Trophoblast cell (in vitro differentiated cells and primary cell): ENCODE measurements at regions not wholly inside any gene's neighbourhood (a gene's known extent, or its start where the extent isn't known, plus 50 kb on each side); places are given as distances from the start of the nearest gene placed in this dataset.
A peak's percentile ranks its signal among the peaks of the same experiment; 100 is the strongest.

Experiments used
- DNase-seq, 2 donors: peaks; one replicate each; pipeline ENCODE4 v3.0.0-alpha.2; 2016
- H2AFZ ChIP-seq: 2 replicates; pipeline ENCODE4 v1.6.1; 2013; ENCODE audit warnings: low read length, moderate library complexity, mild to moderate bottlenecking; ENCODE audit not compliant: insufficient read depth, poor library complexity
- H2AK5ac ChIP-seq: 2 replicates; pipeline ENCODE4 v1.6.1; 2013; ENCODE audit warnings: mild to moderate bottlenecking, low read length
- H2BK120ac ChIP-seq: 2 replicates; pipeline ENCODE4 v1.6.1; 2013; ENCODE audit warnings: low read length, mild to moderate bottlenecking, moderate library complexity; ENCODE audit not compliant: insufficient read depth, poor library complexity
- H2BK12ac ChIP-seq: 2 replicates; pipeline ENCODE4 v1.6.1; 2013; ENCODE audit warnings: mild to moderate bottlenecking, low read length, moderate library complexity
- H2BK5ac ChIP-seq: 2 replicates; pipeline ENCODE4 v1.6.1; 2013; ENCODE audit warnings: low read length, low read depth, moderate library complexity, mild to moderate bottlenecking; ENCODE audit not compliant: poor library complexity
- H3K14ac ChIP-seq: 2 replicates; pipeline ENCODE4 v1.6.1; 2013; ENCODE audit warnings: mild to moderate bottlenecking, low read length
- H3K18ac ChIP-seq: 2 replicates; pipeline ENCODE4 v1.6.1; 2013; ENCODE audit warnings: mild to moderate bottlenecking, low read length
- H3K23ac ChIP-seq: 2 replicates; pipeline ENCODE4 v1.6.1; 2013; ENCODE audit warnings: low read length
- H3K27ac ChIP-seq: 2 replicates; pipeline ENCODE4 v1.5.1; 2013; ENCODE audit warnings: low read depth, mild to moderate bottlenecking, inconsistent platforms, low read length, moderate library complexity
- H3K27me3 ChIP-seq: 2 replicates; pipeline ENCODE4 v1.6.1; 2013; ENCODE audit warnings: inconsistent platforms, mild to moderate bottlenecking, low read length, moderate library complexity; ENCODE audit not compliant: insufficient read depth
- H3K36me3 ChIP-seq, 2 experiments: 1 replicate in 1 of 2; 2 replicates in 1 of 2; pipeline ENCODE4 v1.6.1; 2013; ENCODE audit warnings: low read length in 2 of 2, mild to moderate bottlenecking in 2 of 2, moderate library complexity in 1 of 2; ENCODE audit not compliant: insufficient read depth in 2 of 2, control insufficient read depth in 1 of 2
- H3K4ac ChIP-seq: 2 replicates; pipeline ENCODE4 v1.6.1; 2013; ENCODE audit warnings: low read depth, mild to moderate bottlenecking, low read length, moderate library complexity
- H3K4me1 ChIP-seq, 2 experiments: 1 replicate in 1 of 2; 2 replicates in 1 of 2; pipeline ENCODE4 v1.6.1; 2013; ENCODE audit warnings: low read length in 2 of 2, mild to moderate bottlenecking in 2 of 2, moderate library complexity in 1 of 2; ENCODE audit not compliant: insufficient read depth in 2 of 2, control insufficient read depth in 1 of 2
- H3K4me2 ChIP-seq: 2 replicates; pipeline ENCODE4 v1.6.1; 2013; ENCODE audit warnings: inconsistent platforms, mild to moderate bottlenecking, low read length, moderate library complexity
- H3K4me3 ChIP-seq: 2 replicates; pipeline ENCODE4 v1.5.1; 2013; ENCODE audit warnings: mild to moderate bottlenecking, low read depth, low read length, inconsistent platforms
- H3K79me1 ChIP-seq: one replicate; pipeline ENCODE4 v1.6.1; 2013; ENCODE audit warnings: low read length
- H3K79me2 ChIP-seq: 2 replicates; pipeline ENCODE4 v1.6.1; 2013; ENCODE audit warnings: low read length, mild to moderate bottlenecking; ENCODE audit not compliant: control insufficient read depth, insufficient read depth, poor library complexity
- H3K9ac ChIP-seq: 2 replicates; pipeline ENCODE4 v1.6.1; 2013; ENCODE audit warnings: mild to moderate bottlenecking, low read length
- H3K9me3 ChIP-seq: 2 replicates; pipeline ENCODE4 v1.6.1; 2013; ENCODE audit warnings: low read depth, mild to moderate bottlenecking, control low read depth, inconsistent platforms, low read length; ENCODE audit not compliant: insufficient read depth
- H4K12ac ChIP-seq: 2 replicates; pipeline ENCODE4 v1.6.1; 2013; ENCODE audit warnings: low read depth, mild to moderate bottlenecking, low read length, moderate library complexity
- H4K8ac ChIP-seq: 2 replicates; pipeline ENCODE4 v1.6.1; 2013; ENCODE audit warnings: low read depth, mild to moderate bottlenecking, low read length, moderate library complexity
- H4K91ac ChIP-seq: one replicate; pipeline ENCODE4 v1.6.1; 2013; ENCODE audit warnings: low read depth, mild to moderate bottlenecking, low read length, moderate library complexity
- WGBS: extraction: QIAGEN DNeasy Blood & Tissue Kit; methylation state at CpG from one replicate; pipeline ENCODE4 v1.1.7; 2013; ENCODE audit warnings: missing lambda C conversion rate; ENCODE audit not compliant: insufficient read length, insufficient coverage; ENCODE audit errors: extremely low coverage; 5-methylcytosine and 5-hydroxymethylcytosine counted together

DNA sequence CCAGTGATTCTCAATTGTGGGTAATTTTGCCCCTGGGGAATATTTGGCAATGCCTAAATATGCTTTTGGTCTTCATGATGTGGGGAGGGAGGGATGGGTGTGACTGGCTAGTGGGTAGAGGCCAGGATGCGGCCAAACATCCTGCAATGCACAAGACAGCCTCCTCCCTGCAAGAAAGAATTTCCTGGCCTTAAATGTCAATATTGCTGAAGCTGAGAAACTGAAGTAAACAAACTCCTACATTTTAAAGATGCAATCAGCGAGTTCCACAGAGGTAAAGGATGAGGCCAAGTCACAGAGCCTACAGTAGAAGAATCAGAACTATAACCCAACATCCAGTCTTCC, 272.9 kb upstream of the EPHA4 start:
- no peak overlapping the region for H3K4me3 ChIP-seq
- no peak overlapping the region for H4K91ac ChIP-seq
- no peak overlapping the region for H2AFZ ChIP-seq
- H3K4me1 ChIP-seq: peaks cover 0 to 6% of the 10 kb centered on the region in 2 experiments
- H3K4ac ChIP-seq: no peak overlapping the region
- no peaks in the 10 kb centered on the region for H3K79me1 ChIP-seq
- peak; percentile 41 to 75 for DNase-seq
- no peak overlapping the region for H3K23ac ChIP-seq
- no peaks in the 10 kb centered on the region for H3K36me3 ChIP-seq
- H3K9ac ChIP-seq: no peak overlapping the region
- H3K79me2 ChIP-seq: no peaks in the 10 kb centered on the region
- no peak overlapping the region for H2BK5ac ChIP-seq
- no CpG with 5 or more reads among the region's 2 CpGs for WGBS
- H2AK5ac ChIP-seq: no peak overlapping the region
- no peak overlapping the region for H4K12ac ChIP-seq
- no peak overlapping the region for H3K14ac ChIP-seq
- no peak overlapping the region for H3K4me2 ChIP-seq
- H3K18ac ChIP-seq: no peak overlapping the region
- H3K27me3 ChIP-seq: no peaks in the 10 kb centered on the region
- H2BK12ac ChIP-seq: no peak overlapping the region
- H3K27ac ChIP-seq: no peak overlapping the region
- no peak overlapping the region for H4K8ac ChIP-seq
- H3K9me3 ChIP-seq: no peaks in the 10 kb centered on the region
- no peak overlapping the region for H2BK120ac ChIP-seq

DNA sequence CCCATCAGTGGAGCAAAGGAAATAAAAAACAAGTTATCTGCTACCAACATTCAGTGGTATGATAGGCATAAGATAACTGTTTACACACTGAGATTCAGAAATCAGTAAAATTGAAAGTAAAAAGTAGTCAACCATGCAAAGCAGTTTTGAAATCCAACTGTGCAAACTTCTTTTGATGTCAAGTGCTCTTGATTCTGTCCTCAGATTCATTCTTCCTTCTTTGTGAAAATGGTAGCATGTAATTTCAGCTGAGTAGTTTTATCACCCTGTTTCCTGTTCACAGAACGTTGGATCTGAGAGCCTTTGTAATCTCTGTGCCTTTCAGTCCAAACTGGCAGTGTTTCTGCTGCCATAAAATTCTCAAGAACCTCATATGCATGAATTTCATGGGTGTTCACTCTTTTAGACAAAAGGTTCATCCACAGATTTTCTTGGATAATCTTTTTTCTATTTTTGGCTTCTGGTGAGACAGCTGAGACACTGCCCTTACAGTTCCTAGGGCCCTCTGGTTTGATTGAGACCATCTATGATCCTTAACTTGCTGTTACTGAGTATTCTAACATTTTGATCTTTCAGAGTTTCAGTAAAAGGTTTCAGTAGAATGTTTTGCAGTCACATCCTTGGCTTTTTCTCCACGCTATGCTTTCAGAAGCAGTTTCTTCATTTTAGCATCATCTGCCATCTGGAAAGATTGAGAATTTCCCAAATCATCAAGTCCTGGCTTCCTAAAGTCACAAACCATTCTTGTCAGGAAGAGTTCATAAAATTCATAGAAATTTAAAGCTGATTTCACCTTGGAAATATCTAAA, 272.3 kb upstream of the EPHA4 start:
- Histone ChIP-seq H3K79me2 (no peaks in the 10 kb centered on the region), H2BK120ac (no peak overlapping the region), H4K91ac (no peak overlapping the region), H3K4me2 (no peak overlapping the region), H3K9ac (no peak overlapping the region), H3K18ac (no peak overlapping the region), H3K36me3 (no peaks in the 10 kb centered on the region), H3K27ac (no peak overlapping the region), H3K4me3 (no peak overlapping the region), H3K14ac (no peak overlapping the region), H3K9me3 (no peaks in the 10 kb centered on the region), H3K79me1 (no peaks in the 10 kb centered on the region), H2BK12ac (no peak overlapping the region), H3K27me3 (no peaks in the 10 kb centered on the region), H4K8ac (no peak overlapping the region), H3K4me1 (peaks cover 0 to 5% of the 10 kb centered on the region in 2 experiments), H2AFZ (no peak overlapping the region), H3K4ac (no peak overlapping the region), H2AK5ac (no peak overlapping the region), H3K23ac (no peak overlapping the region), H4K12ac (no peak overlapping the region), H2BK5ac (no peak overlapping the region)
- no peak for DNase-seq
- WGBS: no CpG with 5 or more reads among the region's 2 CpGs

GRCh38 chr2:221836095-221836494, 264.0 kb upstream of the EPHA4 start:
- no peak overlapping the region for H4K91ac ChIP-seq
- H2BK12ac ChIP-seq: no peak overlapping the region
- H2BK120ac ChIP-seq: no peak overlapping the region
- H2BK5ac ChIP-seq: no peak overlapping the region
- no peak overlapping the region for H3K4ac ChIP-seq
- H3K4me2 ChIP-seq: no peak overlapping the region
- no CpG with 5 or more reads among the region's 3 CpGs for WGBS
- H3K79me2 ChIP-seq: no peaks in the 10 kb centered on the region
- H3K4me3 ChIP-seq: no peak overlapping the region
- no peak overlapping the region for H4K12ac ChIP-seq
- no peak overlapping the region for H3K27ac ChIP-seq
- H2AFZ ChIP-seq: no peak overlapping the region
- H3K9me3 ChIP-seq: no peaks in the 10 kb centered on the region
- H2AK5ac ChIP-seq: no peak overlapping the region
- no peak overlapping the region for H3K23ac ChIP-seq
- no peak overlapping the region for H3K14ac ChIP-seq
- no peak overlapping the region for H3K18ac ChIP-seq
- no peaks in the 10 kb centered on the region for H3K36me3 ChIP-seq
- no peaks in the 10 kb centered on the region for H3K79me1 ChIP-seq
- H4K8ac ChIP-seq: no peak overlapping the region
- H3K27me3 ChIP-seq: no peaks in the 10 kb centered on the region
- no peak for DNase-seq
- H3K4me1 ChIP-seq: peaks cover 5% of the 10 kb centered on the region in 2 experiments
- H3K9ac ChIP-seq: no peak overlapping the region

- H4K91ac ChIP-seq: no peak overlapping the region
- H3K9ac ChIP-seq: no peak overlapping the region
- H2AK5ac ChIP-seq: no peak overlapping the region
- WGBS: no CpG with 5 or more reads among the region's 2 CpGs
- H3K14ac ChIP-seq: no peak overlapping the region
- H2BK5ac ChIP-seq: no peak overlapping the region
- H3K4me3 ChIP-seq: no peak overlapping the region
- no peak overlapping the region for H2BK120ac ChIP-seq
- H2BK12ac ChIP-seq: no peak overlapping the region
- no peak overlapping the region for H3K4me2 ChIP-seq
- no peak overlapping the region for H4K8ac ChIP-seq
- no peaks in the 10 kb centered on the region for H3K79me1 ChIP-seq
- peaks cover 5% of the 10 kb centered on the region in 2 experiments for H3K4me1 ChIP-seq
- H3K27me3 ChIP-seq: no peaks in the 10 kb centered on the region
- H3K4ac ChIP-seq: no peak overlapping the region
- H3K27ac ChIP-seq: no peak overlapping the region
- no peak overlapping the region for H4K12ac ChIP-seq
- no peak overlapping the region for H2AFZ ChIP-seq
- H3K36me3 ChIP-seq: no peaks in the 10 kb centered on the region
- no peaks in the 10 kb centered on the region for H3K9me3 ChIP-seq
- H3K23ac ChIP-seq: no peak overlapping the region
- peak; percentile 98 for DNase-seq
- no peaks in the 10 kb centered on the region for H3K79me2 ChIP-seq
- H3K18ac ChIP-seq: no peak overlapping the region
Measured at GRCh38 chr2:221833966-221834365, 261.9 kb upstream of the EPHA4 start.
